HEK293 (cell line): ENCODE measurements at regions not wholly inside any gene's neighbourhood (a gene's known extent, or its start where the extent isn't known, plus 50 kb on each side); places are given as distances from the start of the nearest gene placed in this dataset.
A peak's percentile ranks its signal among the peaks of the same experiment; 100 is the strongest.

Source experiments
- BCL11A ChIP-seq: fragments of 450-650 bp; formaldehyde crosslinking; IDR thresholded peaks from 2 replicates; pipeline ENCODE4 v1.5.1; 2016; ENCODE audit warnings: low read depth, missing biosample characterization, missing genetic modification characterization
- BCL6B ChIP-seq: fragments of 450-650 bp; formaldehyde crosslinking; IDR thresholded peaks from 2 replicates; pipeline ENCODE4 v1.5.1; 2017; ENCODE audit warnings: missing biosample characterization, missing genetic modification characterization
- EGR2 ChIP-seq: fragments of 450-650 bp; formaldehyde crosslinking; IDR thresholded peaks from 2 replicates; pipeline ENCODE4 v1.5.1; 2016; ENCODE audit warnings: low read depth, missing biosample characterization, missing genetic modification characterization
- FEZF1 ChIP-seq: fragments of 450-650 bp; formaldehyde crosslinking; IDR thresholded peaks from 2 replicates; pipeline ENCODE4 v1.5.1; 2016; ENCODE audit warnings: missing biosample characterization, missing genetic modification characterization
- GLI4 ChIP-seq: fragments of 450-650 bp; formaldehyde crosslinking; IDR thresholded peaks from 2 replicates; pipeline ENCODE4 v1.5.1; 2016; ENCODE audit warnings: missing biosample characterization, missing genetic modification characterization
- PRDM4 ChIP-seq: fragments of 450-650 bp; formaldehyde crosslinking; IDR thresholded peaks from 2 replicates; pipeline ENCODE4 v1.5.1; 2017; ENCODE audit warnings: missing biosample characterization, missing genetic modification characterization
- TCF7L2 ChIP-seq: IDR thresholded peaks from 2 replicates; pipeline ENCODE4 v1.6.1; 2011; ENCODE audit warnings: low read depth, mild to moderate bottlenecking, inconsistent platforms, low read length, moderate library complexity, borderline replicate concordance
- ZBTB1 ChIP-seq: fragments of 450-650 bp; formaldehyde crosslinking; IDR thresholded peaks from 2 replicates; pipeline ENCODE4 v1.5.1; 2016; ENCODE audit warnings: missing biosample characterization, missing genetic modification characterization
- ZBTB48 ChIP-seq: fragments of 450-650 bp; formaldehyde crosslinking; IDR thresholded peaks from 2 replicates; pipeline ENCODE4 v1.5.1; 2016; ENCODE audit warnings: missing biosample characterization, missing genetic modification characterization
- ZIC2 ChIP-seq: fragments of 450-650 bp; formaldehyde crosslinking; IDR thresholded peaks from 2 replicates; pipeline ENCODE4 v1.5.1; 2016; ENCODE audit warnings: missing biosample characterization, missing genetic modification characterization
- ZNF10 ChIP-seq: fragments of 450-650 bp; formaldehyde crosslinking; IDR thresholded peaks from 2 replicates; pipeline ENCODE4 v1.5.1; 2017; ENCODE audit warnings: missing biosample characterization, missing genetic modification characterization
- ZNF114 ChIP-seq: fragments of 450-650 bp; formaldehyde crosslinking; IDR thresholded peaks from 2 replicates; pipeline ENCODE4 v1.5.0; 2017; ENCODE audit warnings: missing biosample characterization, missing genetic modification characterization
- ZNF354C ChIP-seq: fragments of 450-650 bp; formaldehyde crosslinking; IDR thresholded peaks from 2 replicates; pipeline ENCODE4 v1.5.1; 2016; ENCODE audit warnings: missing biosample characterization, missing genetic modification characterization, low read depth, borderline replicate concordance
- ZNF37A ChIP-seq: fragments of 450-650 bp; IDR thresholded peaks from 2 replicates; pipeline ENCODE4 v1.5.1; 2018; ENCODE audit warnings: missing biosample characterization, missing genetic modification characterization
- ZNF391 ChIP-seq: fragments of 450-650 bp; formaldehyde crosslinking; IDR thresholded peaks from 2 replicates; pipeline ENCODE4 v1.5.1; 2016; ENCODE audit warnings: low read depth, missing biosample characterization, missing genetic modification characterization, borderline replicate concordance
- ZNF521 ChIP-seq: fragments of 450-650 bp; formaldehyde crosslinking; IDR thresholded peaks from 2 replicates; pipeline ENCODE4 v1.5.1; 2017; ENCODE audit warnings: missing biosample characterization, mild to moderate bottlenecking, missing genetic modification characterization
- ZNF558 ChIP-seq: fragments of 450-650 bp; formaldehyde crosslinking; IDR thresholded peaks from 2 replicates; pipeline ENCODE4 v1.5.1; 2016; ENCODE audit warnings: missing biosample characterization, missing genetic modification characterization
- ZNF585B ChIP-seq: fragments of 450-650 bp; formaldehyde crosslinking; IDR thresholded peaks from 2 replicates; pipeline ENCODE4 v1.5.1; 2016; ENCODE audit warnings: missing biosample characterization, missing genetic modification characterization
- ZNF626 ChIP-seq: fragments of 450-650 bp; sonication (Bioruptor Pico); formaldehyde crosslinking; IDR thresholded peaks from 2 replicates; pipeline ENCODE4 v1.5.1; 2018; ENCODE audit warnings: missing biosample characterization, missing genetic modification characterization, inconsistent platforms
- ZNF670 ChIP-seq: fragments of 450-650 bp; formaldehyde crosslinking; IDR thresholded peaks from 2 replicates; pipeline ENCODE4 v1.5.1; 2016; ENCODE audit warnings: missing biosample characterization, missing genetic modification characterization, low read depth
- ZNF677 ChIP-seq: fragments of 450-650 bp; IDR thresholded peaks from 2 replicates; pipeline ENCODE4 v1.5.0; 2018; ENCODE audit warnings: missing biosample characterization, mild to moderate bottlenecking, missing genetic modification characterization, moderate library complexity
- ZSCAN16 ChIP-seq: fragments of 450-650 bp; formaldehyde crosslinking; IDR thresholded peaks from 2 replicates; pipeline ENCODE4 v1.5.1; 2016; ENCODE audit warnings: missing biosample characterization, missing genetic modification characterization
- ZSCAN5A ChIP-seq: fragments of 450-650 bp; formaldehyde crosslinking; IDR thresholded peaks from 2 replicates; pipeline ENCODE4 v1.5.1; 2016; ENCODE audit warnings: missing biosample characterization, missing genetic modification characterization
- TF ChIP-seq, protein P1 (sequence below): fragments of 450-650 bp; formaldehyde crosslinking; IDR thresholded peaks from 2 replicates; pipeline ENCODE4 v1.5.1; 2016; ENCODE audit warnings: missing biosample characterization, missing genetic modification characterization
- TF ChIP-seq, protein P2 (sequence below): fragments of 450-650 bp; formaldehyde crosslinking; IDR thresholded peaks from 2 replicates; pipeline ENCODE4 v1.5.1; 2016; ENCODE audit warnings: missing biosample characterization, missing genetic modification characterization, borderline replicate concordance
- TF ChIP-seq, protein P3 (sequence below): fragments of 450-650 bp; formaldehyde crosslinking; IDR thresholded peaks from 2 replicates; pipeline ENCODE4 v1.5.1; 2016; ENCODE audit warnings: missing biosample characterization, missing genetic modification characterization
- TF ChIP-seq, protein P4 (sequence below): fragments of 450-650 bp; formaldehyde crosslinking; optimal IDR thresholded peaks from 2 replicates; pipeline ENCODE3; 2016; ENCODE audit warnings: missing biosample characterization, mild to moderate bottlenecking, missing genetic modification characterization

DNA sequence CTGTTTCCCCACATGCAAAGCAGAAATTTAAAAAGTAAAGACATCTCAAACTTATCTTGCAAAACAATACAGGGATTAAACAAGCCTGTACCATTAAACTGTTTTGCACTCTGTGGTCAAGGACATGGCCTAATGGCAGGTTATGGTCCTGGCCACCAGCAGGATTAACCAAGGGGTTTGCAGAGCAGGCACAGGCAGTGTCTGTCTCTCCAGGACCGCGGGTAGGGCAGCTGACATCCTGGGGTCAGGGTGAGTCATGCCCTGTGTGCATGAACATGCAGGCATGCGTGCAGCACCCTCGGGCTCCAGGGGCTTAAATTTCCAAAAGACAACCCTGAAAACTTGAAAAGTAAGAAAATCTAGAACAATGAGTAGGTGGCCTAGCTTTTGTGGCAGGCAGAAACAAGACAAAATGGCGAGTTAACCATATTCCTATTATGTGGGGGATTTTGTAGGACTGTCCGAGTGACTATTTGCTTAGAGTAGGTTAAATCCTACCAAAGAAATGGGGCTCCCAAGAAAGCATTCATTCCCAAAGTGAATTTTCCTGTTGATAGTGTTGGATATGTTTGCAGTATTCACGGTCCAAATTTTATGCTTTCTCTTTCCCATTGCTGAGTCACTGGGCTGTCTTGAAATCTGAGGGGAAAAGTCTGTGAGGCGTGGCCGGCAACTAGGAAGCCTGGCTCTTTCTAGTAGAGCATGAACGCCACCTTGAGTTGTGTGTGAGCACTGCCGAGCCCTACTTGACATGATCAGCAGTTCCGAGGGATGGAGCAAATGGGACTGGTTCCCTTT lies 158.4 kb upstream of the FAM20A start (continued):
- TF ChIP-seq BCL6B (tag by site-specific recombination) (no peak), ZNF10 (tag by site-specific recombination) (no peak), ZSCAN5A (no peak), BCL11A (no peak), ZNF670 (tag by site-specific recombination) (no peak), ZIC2 (tag by site-specific recombination) (peak; percentile 58), ZNF354C (tag by site-specific recombination) (no peak), ZSCAN16 (tag by site-specific recombination) (no peak), ZNF521 (no peak), ZBTB48 (tag by site-specific recombination) (no peak; the same call in 1 of the 2 replicates), ZNF585B (tag by site-specific recombination) (no peak), TCF7L2 (no peak), EGR2 (tag by site-specific recombination) (no peak), ZNF114 (tag by site-specific recombination) (no peak), GLI4 (tag by site-specific recombination) (no peak), ZNF391 (tag by site-specific recombination) (no peak), ZNF37A (tag by site-specific recombination) (no peak), FEZF1 (tag by site-specific recombination) (no peak), ZNF558 (no peak), ZNF626 (tag by site-specific recombination) (no peak), PRDM4 (tag by site-specific recombination) (no peak), ZBTB1 (tag by site-specific recombination) (0 out of 2 replicates have a peak, but pooled peaks have one; percentile 28), ZNF677 (tag by site-specific recombination) (no peak)
- TF ChIP-seq, protein P1, sequence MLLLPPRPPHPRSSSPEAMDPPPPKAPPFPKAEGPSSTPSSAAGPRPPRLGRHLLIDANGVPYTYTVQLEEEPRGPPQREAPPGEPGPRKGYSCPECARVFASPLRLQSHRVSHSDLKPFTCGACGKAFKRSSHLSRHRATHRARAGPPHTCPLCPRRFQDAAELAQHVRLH (tag by site-specific recombination): no peak
- TF ChIP-seq, protein P2, sequence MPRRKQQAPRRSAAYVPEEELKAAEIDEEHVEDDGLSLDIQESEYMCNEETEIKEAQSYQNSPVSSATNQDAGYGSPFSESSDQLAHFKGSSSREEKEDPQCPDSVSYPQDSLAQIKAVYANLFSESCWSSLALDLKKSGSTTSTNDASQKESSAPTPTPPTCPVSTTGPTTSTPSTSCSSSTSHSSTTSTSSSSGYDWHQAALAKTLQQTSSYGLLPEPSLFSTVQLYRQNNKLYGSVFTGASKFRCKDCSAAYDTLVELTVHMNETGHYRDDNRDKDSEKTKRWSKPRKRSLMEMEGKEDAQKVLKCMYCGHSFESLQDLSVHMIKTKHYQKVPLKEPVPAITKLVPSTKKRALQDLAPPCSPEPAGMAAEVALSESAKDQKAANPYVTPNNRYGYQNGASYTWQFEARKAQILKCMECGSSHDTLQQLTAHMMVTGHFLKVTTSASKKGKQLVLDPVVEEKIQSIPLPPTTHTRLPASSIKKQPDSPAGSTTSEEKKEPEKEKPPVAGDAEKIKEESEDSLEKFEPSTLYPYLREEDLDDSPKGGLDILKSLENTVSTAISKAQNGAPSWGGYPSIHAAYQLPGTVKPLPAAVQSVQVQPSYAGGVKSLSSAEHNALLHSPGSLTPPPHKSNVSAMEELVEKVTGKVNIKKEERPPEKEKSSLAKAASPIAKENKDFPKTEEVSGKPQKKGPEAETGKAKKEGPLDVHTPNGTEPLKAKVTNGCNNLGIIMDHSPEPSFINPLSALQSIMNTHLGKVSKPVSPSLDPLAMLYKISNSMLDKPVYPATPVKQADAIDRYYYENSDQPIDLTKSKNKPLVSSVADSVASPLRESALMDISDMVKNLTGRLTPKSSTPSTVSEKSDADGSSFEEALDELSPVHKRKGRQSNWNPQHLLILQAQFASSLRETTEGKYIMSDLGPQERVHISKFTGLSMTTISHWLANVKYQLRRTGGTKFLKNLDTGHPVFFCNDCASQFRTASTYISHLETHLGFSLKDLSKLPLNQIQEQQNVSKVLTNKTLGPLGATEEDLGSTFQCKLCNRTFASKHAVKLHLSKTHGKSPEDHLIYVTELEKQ (tag by site-specific recombination): no peak
- TF ChIP-seq, protein P3, sequence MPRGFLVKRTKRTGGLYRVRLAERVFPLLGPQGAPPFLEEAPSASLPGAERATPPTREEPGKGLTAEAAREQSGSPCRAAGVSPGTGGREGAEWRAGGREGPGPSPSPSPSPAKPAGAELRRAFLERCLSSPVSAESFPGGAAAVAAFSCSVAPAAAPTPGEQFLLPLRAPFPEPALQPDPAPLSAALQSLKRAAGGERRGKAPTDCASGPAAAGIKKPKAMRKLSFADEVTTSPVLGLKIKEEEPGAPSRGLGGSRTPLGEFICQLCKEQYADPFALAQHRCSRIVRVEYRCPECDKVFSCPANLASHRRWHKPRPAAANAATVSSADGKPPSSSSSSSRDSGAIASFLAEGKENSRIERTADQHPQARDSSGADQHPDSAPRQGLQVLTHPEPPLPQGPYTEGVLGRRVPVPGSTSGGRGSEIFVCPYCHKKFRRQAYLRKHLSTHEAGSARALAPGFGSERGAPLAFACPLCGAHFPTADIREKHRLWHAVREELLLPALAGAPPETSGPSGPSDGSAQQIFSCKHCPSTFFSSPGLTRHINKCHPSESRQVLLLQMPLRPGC (tag by site-specific recombination): no peak
- TF ChIP-seq, protein P4, sequence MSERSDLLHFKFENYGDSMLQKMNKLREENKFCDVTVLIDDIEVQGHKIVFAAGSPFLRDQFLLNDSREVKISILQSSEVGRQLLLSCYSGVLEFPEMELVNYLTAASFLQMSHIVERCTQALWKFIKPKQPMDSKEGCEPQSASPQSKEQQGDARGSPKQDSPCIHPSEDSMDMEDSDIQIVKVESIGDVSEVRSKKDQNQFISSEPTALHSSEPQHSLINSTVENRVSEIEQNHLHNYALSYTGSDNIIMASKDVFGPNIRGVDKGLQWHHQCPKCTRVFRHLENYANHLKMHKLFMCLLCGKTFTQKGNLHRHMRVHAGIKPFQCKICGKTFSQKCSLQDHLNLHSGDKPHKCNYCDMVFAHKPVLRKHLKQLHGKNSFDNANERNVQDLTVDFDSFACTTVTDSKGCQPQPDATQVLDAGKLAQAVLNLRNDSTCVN (tag by site-specific recombination): no peak
